SW 1271 (cell line): ENCODE measurements at regions not wholly inside any gene's neighbourhood (a gene's known extent, or its start where the extent isn't known, plus 50 kb on each side); places are given as distances from the start of the nearest gene placed in this dataset.

Experiments
- DNase-seq, 2 experiments: peaks; one replicate each; lab custom pipeline; 2025; lab: John Stamatoyannopoulos, UW

DNA sequence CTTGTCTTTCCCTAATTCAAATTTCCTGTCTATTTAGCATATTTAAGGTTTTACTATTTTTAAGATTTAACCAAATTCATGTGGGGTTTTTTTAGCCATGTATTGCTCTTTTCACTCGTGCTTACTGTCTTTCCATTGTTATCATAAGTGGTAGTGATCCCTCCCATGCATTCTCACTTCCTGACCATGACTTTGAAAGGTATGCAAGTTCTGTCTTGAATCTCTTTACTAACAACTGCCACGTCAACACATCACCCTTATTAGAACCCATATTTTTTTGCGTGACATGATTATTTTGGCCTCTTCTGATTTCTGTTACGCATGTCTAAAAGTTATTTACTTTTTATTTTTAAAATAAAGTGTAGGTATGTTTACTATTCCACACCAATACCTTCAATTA is 94.7 kb upstream of the CDH6 start:
- no peak for DNase-seq

DNA sequence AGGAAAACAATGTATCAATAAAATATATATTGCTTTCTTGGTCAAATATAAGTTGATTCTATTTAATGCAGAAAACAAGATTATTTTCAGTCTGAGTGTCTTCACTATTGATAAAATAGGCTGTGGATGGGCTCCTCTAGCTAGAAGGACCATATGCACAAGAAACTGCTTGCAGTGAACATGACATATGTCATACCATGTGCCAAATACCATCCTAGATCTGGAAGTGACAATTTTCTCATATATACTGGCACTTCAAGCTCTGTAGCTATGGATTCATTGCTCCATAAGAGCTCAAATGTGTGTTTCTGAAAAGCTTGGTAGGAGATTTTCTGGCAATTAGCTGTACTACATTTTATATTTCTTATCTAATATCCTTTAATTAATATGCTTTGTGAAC is 95.6 kb upstream of the CDH6 start:
- no peak for DNase-seq

DNA sequence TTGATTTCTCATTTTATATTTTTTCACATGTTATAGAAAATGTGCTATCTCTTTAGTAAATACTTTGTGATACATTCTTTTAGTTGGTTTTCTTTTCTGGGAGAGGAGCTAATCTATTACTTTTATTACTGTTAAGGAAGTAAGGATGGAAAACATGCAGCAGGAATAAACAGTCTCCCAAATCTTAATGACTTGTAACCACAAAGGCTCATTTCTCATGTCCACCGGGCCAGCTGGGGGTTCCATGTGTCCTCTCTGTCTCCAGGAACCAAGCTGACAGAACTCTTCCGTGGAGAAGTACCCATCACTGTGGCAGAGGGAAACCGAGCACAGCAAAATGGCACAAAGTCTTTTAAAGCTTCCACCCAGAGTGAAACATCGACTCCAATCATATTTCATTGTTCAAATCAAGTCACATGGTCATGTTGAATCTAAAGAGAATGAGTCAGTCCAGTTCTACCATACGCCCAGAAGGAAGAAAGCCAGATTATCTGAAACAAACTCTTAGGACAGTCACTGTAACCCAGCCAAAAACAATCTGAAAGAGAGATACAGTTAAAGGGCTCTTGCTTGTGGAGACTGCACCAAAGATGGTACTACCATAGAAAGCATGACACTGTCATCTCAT is 97.1 kb upstream of the CDH6 start:
- no peak for DNase-seq

DNA sequence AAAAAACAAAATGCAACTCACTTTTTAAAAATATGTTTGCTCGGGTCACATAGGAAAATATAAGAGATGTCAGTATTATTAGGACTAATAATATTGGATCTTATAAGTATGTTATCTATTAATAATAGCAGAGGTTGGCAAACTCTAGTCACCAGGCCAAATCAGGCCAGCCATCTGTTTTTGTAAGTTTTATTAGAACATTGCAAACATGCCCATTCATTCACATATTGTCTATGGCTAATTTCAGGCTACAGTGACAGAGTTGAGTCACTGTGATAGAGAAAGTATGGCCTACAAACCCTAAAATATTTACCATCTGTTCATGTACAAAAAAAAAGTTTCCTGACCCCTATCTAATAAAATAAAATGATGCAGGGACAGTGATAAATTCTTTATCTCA is 97.7 kb upstream of the CDH6 start:
- no peak for DNase-seq

DNA sequence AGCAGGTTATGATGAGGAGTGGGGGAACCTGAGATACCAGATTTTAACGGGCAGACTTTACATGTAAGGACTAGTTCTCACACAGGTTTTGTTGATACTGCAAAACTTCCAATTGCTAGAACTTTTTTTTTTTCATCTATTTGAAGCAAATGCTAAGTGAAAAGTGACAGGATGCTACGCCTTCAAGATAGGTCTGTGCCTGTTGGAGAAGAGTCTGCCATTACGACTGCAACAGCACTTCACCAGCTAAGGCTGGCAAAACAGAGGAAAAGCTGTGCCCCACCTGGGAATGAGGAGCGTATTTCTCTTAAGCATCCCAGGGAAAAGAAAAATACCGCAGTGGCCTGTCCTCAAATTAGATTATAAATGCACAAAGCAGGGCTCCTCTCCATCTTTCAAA is 102.0 kb upstream of the CDH6 start:
- no peak for DNase-seq

DNA sequence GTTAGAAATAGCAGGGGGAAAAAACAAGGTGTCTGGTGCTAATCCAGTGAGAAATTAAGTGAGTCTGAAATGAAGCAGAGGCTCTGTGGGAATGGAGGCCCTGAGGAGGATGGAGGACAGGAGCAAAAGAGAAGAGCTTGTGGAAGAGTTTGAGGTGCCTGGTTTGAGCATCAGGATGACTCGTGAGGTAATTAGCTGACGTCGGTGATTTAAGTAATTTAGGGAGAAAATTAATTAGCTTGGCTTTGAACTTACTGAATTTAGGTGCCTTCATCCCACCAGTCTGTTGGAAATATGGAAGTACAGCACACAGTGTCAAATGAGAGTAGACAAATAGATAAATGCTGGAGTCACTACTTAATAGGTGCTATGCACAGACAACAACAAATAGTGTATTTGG is 103.0 kb upstream of the CDH6 start:
- DNase-seq: no peak

DNA sequence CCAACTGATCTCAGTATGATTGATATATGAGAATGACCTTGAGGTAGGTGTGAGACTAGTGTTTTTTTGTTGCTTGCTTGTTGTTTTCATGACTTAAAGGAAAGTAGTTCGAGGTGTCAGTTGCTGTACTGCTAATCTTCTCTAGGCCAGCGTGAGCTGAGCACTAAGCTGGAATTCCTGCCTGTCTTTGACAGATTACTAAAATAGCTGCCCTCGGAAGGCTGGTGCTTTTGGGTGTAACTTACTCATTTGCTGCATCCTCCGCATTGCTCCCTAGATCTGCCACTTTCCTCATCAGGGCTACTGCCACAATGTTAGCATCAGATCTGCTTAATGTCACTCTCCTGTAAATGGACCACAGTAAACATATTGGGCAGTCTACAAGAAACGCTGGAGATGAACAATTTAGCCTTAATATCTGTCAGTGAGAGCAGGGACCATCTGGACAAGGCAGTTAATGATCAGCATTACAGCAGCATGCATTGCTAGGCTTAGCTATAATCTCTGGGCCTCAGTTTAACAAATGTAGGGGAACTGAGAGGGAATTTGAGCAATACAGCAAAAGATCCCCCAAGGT is 106.6 kb upstream of the CDH6 start:
- no peak for DNase-seq

DNA sequence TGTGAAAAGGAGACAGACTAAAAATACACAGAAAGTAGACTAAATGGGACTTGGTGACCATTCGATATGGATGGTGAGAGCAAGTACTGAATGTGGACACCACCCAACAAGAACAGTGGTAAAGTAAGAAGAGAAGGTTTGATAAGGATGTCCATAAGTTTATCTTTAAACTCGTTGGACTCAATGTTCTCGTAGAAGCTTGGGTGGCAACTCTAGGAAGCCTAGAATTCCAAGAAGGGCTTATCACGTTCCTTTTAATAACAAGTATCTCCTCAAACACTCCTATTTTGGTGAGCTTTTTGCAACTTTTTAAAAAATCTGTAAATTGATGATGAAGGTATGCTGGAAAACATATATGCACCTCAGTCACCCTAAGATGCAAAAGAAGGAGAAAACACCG is 108.6 kb upstream of the CDH6 start:
- no peak for DNase-seq

DNA sequence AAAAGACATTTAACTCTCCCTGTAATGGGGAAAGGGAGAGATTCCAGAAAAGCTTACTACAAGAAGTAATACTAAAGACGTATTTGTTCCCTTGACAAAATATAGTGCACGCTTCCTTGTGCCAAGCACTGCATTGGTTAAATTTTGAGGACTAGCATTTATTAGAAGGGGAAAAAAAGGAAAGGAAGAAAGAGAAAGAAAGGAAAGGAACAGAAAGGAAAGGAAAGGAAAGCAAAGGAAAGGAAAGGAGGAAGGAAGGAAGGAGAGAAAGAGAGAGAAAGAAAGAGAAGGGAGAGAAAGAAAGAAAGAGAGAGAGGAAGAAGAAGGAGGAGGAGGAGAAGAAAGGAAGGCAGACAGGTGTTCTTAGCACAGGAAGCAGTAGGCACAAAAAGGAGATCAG is 110.1 kb upstream of the CDH6 start:
- no peak for DNase-seq

DNA sequence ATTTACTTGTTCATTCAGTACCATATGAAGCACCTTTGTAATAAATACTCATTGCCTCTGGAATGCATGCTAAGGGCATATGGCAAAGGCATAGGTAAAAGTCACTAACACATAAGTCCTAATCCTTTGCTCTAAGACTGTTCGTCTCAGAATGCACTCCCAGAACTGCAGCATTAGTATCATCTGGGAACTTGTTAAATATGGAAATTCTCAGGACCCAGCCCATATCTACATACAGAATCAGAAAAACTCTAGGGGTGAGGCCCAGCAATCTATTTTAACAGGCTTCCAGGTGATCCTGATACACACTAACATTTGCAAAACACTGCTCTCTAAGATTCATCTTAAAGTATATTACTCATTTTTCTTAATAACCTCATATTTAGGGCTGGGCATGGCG is 113.8 kb upstream of the CDH6 start:
- DNase-seq: no peak

DNA sequence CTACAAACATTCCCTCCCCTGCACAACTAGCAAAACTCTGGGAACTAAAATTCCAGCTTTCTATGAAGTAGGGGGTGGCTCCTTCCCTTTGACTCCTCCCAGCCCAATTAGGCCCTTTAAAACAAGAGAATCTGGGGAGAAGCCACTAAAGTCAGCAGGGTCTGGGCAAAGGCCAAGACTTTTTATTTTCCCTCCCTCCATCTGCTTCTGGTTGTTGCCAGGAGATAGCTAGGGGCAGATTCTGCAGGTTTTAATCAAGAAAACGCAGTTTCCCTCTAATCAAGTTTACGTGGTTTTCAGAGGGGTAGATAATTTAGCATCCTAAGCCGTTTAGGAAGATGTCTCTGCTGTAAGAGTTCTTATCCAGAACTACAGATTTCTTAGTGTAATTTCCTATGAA is 114.5 kb upstream of the CDH6 start:
- DNase-seq: no peak

DNA sequence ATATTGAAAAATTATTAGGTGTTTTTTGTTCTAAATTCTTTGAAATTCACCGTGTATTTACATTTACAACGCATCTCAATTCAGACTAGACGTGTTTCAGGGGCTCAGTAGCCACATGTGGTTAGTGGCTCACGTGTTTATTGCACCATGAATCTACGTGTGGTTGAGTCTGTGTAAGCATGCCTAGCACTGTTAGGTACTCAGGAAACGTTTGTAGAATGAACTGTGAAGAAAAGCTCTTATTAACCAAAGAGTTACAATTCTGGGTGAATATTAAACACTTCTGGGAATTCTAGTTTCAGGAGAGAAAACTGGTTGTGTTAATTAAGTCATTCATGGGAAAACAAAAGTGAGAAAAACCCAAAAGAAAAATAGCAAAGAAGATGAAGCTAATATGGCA is 117.5 kb upstream of the CDH6 start:
- DNase-seq: no peak

DNA sequence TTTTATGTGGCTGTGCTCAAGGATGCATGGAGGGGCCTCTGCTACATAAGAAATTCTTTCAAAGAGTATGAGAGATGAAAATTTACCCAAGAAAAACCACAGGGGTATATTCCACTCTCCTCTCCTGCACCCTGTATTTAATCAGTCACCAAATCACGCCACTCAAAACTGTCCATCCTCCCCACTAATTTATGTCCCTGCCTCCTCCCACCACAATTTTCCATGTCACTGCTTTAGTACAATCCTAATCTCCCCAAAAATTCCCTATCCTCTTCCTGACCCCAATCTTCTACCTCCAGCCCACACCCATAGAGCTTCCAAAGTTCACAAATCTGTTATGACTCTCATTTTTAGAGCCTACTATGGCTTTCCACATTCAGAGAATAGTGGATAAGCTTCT is 125.2 kb upstream of the CDH6 start:
- no peak for DNase-seq

DNA sequence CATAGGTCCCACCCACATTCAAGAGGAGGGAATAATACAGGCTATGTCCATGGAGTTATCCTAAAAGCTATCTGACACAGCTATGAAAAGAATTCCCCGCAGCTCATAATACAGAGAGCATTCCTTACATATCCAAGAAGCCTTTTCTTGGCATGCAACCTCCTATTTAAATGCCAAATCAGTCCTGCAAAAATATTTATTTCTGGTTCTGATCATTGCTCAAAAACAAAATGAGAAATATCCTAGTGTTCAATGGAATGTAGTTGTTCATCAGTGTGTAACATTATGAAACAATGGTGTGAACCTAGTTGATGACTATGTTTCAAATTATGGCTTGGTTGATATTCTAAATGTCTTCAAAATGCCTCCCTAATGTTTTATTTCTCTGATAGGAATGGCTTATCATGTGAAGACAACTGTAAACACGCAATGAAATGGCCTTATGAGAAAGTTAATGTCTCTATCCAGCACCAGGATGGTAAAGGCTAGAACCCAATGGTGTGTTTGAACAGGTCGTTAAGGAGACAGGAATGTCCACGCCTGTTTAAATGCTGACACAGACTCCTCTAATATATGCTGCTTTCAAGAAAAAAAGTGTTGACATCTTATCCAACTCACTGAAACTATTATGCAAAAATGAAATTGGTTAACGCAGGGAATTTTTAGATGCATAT is 126.7 kb upstream of the CDH6 start:
- no peak for DNase-seq

DNA sequence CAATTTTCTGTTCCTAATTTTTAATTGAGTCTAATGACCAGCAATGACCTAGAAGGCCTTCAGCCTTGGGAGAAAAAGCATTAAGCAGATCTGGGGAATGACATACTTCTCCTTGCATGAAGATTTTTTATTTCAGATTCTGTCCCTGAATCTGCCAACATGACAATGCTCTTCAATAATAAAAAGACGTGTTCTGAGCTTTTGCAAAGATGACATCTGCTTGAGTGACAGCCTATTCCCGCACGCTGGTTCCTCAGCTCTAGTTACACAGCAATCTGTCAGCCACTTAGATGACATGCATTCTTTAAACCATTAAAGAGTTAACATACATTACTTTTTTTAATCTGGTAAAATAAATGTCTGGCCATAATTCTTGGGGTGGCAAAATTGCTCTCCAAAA is 129.3 kb upstream of the CDH6 start:
- no peak for DNase-seq

DNA sequence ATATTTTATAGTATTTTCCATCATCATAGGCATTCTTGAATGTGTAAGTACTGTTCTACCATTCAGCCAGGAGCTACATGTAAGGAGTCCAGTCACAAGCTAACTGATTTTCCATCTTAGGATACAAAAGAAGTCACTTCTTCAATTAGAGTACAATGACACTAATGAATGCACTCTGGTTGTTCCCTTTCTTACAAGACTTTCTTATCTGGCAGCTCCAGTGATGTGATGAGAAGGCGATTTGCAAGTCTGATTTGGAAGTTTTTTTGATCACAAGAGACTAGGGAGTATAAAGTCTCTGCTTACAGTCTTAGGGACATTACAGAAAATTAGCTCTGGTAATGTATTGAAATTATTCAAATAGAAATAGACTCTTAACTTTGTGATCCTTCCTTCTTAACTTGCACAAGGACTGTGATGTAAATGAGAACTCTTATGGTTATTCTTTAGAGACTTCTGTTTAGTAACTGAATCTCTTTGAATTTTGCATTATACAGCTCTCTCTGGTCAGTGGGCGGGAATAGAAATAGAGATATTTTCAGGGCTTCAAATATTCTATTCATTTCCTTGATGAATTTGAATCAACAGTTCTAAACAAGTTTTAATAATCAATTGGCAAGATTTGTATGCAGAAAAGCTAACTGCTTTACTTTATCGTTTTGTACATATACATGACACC is 130.4 kb upstream of the CDH6 start:
- no peak for DNase-seq

DNA sequence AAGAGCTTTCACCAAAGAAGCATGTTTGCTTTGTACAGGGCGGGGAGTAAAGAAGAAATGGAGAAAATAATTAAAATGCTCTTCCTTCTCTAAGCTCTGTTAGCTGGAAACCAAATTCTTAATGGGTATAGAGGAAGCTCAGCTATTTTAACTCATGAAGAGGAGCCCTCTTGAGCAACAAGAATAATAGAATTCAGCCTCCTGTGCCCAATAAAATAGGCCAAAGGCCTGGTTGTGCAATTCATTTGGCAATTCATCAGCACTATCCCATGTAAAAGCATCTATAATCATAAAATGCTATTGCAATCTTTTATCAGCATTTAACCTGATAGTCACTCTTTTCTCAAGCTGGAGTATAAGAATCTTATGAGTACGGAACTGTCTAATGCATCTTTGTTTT is 133.6 kb upstream of the CDH6 start:
- no peak for DNase-seq

DNA sequence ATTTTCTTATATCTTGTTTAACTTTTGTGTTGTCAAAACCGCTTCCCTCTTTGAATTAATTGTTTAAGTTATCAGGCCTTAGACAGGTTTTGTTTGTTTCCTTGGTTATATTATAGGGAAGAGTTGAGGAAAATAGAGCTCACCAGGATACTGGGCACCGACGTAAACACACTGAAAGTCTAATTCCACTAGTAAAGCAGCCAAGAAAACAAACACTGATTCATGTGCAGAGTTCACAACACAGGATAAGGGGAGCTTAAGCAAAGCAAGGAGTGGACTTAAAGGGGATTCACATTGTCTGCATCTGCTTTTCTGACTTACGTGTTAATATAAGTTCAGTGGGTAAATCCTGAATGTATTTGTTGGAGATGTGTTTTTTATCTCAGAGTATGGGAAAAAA is 139.0 kb upstream of the CDH6 start:
- DNase-seq: no peak

DNA sequence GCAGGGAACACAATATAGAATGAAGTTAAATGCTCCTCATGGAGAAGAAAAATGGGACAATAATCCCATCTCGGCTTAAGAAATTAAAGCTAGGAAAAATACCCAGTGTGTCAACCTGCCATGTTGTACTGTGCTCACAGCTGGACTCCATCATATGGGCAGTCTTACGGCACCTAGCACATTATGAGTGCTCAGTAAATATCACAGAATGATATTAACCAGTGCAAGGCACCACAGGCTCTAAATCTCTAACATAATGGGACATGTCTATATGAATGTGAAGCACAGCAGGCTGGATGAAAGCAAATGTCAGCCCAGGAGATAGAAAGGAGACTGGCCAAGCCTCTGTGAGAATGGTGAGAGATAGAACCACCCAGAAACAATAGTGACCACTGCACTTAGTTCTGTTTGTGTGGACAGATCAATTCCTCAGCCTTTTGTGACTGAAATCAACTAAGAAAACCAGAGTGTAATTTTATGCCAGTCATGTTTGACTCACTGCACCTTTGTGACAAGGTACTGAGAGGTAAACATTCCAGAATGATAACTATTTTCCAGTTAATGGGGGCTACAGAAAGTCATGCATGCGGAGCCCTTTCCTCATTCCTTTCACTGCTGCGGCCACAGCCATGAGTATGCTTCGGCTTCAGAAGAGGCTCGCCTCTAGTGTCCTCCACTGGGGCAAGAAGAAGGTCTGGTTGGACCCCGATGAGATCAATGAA is 140.4 kb upstream of the CDH6 start:
- DNase-seq: no peak

DNA sequence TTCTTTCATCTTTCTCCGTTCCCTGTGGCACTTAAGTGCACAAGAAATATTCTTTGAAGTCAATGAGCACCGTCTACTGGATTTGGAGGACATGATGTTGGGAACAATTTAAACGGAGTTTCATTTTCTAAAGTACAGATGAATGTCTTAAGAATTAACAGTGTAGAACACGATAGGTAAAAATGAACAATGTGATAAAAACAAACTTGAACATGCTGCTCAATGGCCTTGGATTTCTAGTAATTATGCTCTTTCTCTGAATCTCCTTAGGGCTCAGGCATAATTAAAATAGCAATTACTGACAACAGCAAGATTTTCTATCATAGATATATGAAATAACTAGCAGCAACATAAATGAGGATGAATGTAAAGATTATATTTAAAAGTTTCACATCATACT is 142.2 kb upstream of the CDH6 start:
- DNase-seq: no peak

DNA sequence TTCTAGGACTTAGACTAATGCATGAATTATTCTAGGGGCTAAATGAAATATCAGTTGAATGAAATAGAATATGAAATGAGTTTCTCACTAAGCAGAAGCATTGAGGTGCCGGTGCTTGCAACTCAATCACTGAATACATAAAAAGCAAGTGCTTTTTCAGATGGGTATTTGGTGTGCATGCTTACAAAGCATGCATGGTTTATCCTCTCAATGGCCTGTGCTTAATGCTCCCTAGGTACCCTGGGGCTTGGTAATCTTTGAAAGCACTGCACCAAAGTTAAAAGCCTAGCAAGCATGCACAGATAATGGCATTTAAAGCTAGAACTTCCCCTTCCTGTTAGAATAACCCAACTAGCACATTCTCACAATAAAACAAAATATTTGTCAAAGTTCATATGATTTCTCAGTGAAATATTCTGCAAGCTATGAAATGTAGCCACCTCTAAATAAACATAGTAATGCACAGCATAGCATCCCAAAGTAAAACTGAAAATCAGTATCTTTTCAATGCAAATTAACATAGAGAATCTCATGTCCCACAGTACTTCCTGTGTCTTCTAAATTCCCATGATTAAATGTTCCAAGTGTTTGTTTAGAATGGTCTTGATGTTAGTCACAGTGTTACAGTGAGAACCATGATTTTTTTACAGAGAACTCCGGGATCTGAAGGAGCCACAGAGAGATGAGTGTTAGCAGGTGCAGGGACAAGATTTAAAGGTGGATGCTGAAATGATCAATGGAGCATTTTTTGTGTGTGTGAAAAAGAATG is 143.4 kb upstream of the CDH6 start:
- DNase-seq: no peak

DNA sequence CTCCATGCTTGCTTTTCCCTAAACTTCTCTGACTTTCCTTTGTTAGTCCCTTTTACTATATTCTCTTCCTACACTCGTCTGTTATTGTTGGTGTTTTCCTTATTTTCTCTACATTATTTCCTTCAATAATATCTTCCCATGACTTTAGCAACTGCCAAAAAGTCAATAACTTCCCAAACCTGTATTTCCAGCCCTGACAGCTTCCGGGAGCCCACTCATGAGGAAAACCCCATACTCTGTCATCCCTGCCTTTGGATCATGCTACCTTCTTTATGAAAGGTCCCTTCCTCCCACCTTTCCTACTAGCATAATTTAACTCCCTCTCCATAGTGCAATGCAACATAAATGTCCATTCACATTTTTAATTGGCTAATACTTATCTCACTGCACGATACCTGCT is 144.0 kb upstream of the CDH6 start:
- no peak for DNase-seq
